ENCODE measurements at regions not wholly inside any gene's neighbourhood (a gene's known extent, or its start where the extent isn't known, plus 50 kb on each side); places are given as distances from the start of the nearest gene placed in this dataset.
"Not testable (repeated sequence)": the region's sequence is repeated elsewhere in the genome, so short reads cannot be mapped to it uniquely, and the experiment has no call there.

DNA sequence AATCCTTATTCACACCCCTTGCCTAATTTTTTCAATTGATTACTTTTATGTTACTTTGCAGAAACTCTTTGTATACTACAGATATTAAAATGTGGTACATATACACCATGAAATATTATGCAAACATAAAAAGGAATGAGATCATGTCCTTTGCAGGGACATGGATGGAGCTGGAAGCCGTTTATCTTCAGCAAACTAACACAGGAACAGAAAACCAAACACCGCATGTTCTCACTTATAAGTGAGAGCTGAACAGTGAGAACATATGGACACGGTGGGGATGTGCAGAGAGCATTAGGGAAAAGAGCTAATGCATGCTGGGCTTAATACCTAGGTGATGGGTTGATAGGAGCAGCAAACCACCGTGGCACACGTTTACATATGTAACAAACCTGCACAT lies 123.5 kb upstream of the DIAPH2 start:
- TF ChIP-seq, protein P1, sequence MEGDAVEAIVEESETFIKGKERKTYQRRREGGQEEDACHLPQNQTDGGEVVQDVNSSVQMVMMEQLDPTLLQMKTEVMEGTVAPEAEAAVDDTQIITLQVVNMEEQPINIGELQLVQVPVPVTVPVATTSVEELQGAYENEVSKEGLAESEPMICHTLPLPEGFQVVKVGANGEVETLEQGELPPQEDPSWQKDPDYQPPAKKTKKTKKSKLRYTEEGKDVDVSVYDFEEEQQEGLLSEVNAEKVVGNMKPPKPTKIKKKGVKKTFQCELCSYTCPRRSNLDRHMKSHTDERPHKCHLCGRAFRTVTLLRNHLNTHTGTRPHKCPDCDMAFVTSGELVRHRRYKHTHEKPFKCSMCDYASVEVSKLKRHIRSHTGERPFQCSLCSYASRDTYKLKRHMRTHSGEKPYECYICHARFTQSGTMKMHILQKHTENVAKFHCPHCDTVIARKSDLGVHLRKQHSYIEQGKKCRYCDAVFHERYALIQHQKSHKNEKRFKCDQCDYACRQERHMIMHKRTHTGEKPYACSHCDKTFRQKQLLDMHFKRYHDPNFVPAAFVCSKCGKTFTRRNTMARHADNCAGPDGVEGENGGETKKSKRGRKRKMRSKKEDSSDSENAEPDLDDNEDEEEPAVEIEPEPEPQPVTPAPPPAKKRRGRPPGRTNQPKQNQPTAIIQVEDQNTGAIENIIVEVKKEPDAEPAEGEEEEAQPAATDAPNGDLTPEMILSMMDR (IDR thresholded peaks at IDR 0.05): not testable (repeated sequence)
- not testable (repeated sequence) for TF ChIP-seq ZFX (IDR thresholded peaks at IDR 0.05; ENCODE audit: borderline replicate concordance)

All from 22Rv1 (cell line).